Fibroblast of lung (primary cell): ENCODE measurements at regions not wholly inside any gene's neighbourhood (a gene's known extent, or its start where the extent isn't known, plus 50 kb on each side); places are given as distances from the start of the nearest gene placed in this dataset.

Experiments used
- CTCF ChIP-seq, 2 donors: IDR thresholded peaks in 1 of 2; conservative IDR thresholded peaks in 1 of 2; 1 replicate in 1 of 2; 2 replicates in 1 of 2; pipeline ENCODE4 v1.5.1; 2011 to 2012; ENCODE audit warnings: low read length in 2 of 2, control low read depth in 1 of 2, inconsistent platforms in 1 of 2, low read depth in 1 of 2, mild to moderate bottlenecking in 1 of 2
- EZH2 ChIP-seq: IDR thresholded peaks from 2 replicates; pipeline ENCODE4 v1.5.1; 2012; ENCODE audit warnings: low read length, control low read depth, mild to moderate bottlenecking; ENCODE audit errors: missing control alignments

GRCh38 chr1:4224684-4225467 lies 324.8 kb upstream of the C1orf174 start:
- TF ChIP-seq CTCF (conservative IDR thresholded peaks at IDR 0.05 in 1 of 2, IDR thresholded peaks at IDR 0.05 in 1 of 2; ENCODE audit: low read depth in 1 of 2, low read length in 2 of 2) (no peak), EZH2 (no peak)
